ENCODE measurements at regions not wholly inside any gene's neighbourhood (a gene's known extent, or its start where the extent isn't known, plus 50 kb on each side); places are given as distances from the start of the nearest gene placed in this dataset.

- TF ChIP-seq CTCF (conservative IDR thresholded peaks at IDR 0.05): peak; percentile 84
- TF ChIP-seq EZH2 (IDR thresholded peaks at IDR 0.05; ENCODE audit: low read depth): no peak
These were observed 851.0 kb downstream of the RAB28 start for GRCh38 chr4:12633053-12633651.

Data from PC-9 (cell line).